Activated CD4-positive, alpha-beta T cell treated with anti-CD3 and anti-CD28 coated beads, Interleukin-2, Interleukin-6, amounts not matched to agents 100 ng/mL and 50 ng/mL, durations not matched to agents 16 hours and 8 hours (primary cell): ENCODE measurements at regions not wholly inside any gene's neighbourhood (a gene's known extent, or its start where the extent isn't known, plus 50 kb on each side); places are given as distances from the start of the nearest gene placed in this dataset.
A peak's percentile ranks its signal among the peaks of the same experiment; 100 is the strongest.
"Not testable (repeated sequence)": the region's sequence is repeated elsewhere in the genome, so short reads cannot be mapped to it uniquely, and the experiment has no call there.

ENCODE experiments used
- DNase-seq: peaks from one replicate; pipeline ENCODE4 v3.0.0-alpha.2; 2020

DNA sequence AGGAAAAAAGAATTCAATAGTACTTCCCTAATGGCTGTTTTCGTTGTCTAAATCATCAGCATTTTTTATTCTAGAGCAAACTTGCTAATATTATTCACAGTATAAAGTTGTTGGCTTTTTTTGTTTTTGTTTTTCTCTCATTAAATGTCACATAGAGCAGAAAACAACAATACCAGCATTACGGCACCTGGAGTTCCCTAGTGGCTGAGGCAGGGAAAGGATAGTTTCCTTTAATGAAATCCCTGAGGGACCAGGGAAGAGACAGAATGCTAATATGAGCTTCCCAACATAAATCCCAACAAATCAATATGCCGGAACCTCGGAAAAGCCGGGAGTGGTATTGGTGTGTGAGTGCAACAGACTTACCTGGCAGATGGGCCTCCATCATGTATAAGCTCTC is 235.2 kb upstream of the ASCC3 start:
- no peak for DNase-seq

DNA sequence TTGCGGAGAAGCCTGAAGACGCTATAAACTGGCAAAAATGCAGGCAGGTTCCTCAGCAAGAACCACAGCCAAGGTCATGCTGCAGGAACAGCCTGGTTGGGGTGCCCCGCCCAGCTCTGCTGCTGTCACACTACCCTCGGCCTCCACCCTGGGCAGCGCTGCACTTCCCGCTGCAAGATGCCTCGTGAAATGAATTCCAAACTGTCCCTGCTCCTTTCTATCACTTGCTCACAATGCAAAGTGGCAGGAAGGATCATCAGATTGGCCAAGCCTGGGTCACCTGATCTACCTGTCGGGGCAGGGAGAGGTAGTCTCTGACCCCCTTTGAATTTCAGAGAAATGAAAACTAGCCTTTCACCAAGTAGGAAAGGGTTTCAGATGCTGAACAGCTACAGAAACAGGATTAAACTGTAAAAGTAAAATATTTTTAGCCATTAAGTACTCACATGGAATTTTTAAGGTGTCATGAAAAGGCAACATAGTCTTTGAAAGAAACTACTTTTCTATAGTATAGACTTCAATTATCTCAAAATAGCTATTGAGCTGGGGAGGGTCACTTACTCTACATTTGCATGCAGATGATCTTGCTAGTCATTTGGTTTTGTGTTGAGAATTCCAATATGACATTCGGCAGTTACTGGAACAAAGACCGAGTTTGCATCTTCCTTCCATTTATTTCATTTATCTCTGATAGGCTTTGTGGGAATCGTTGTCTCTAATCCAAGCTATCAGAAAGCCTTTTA is 236.4 kb upstream of the ASCC3 start:
- DNase-seq = no peak

DNA sequence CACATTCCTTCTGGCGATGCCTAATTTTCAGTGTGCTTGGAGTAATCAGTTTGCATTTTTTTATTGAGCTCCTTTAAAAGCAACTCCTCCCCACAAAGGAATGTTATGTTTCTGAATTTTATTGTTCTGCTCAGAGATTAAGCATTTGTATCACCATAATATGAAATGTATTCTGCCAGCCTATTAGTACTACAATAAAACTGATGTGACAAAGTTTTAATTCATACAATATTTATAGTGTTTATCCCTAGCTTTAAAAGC is 236.9 kb upstream of the ASCC3 start:
- DNase-seq = no peak

DNA sequence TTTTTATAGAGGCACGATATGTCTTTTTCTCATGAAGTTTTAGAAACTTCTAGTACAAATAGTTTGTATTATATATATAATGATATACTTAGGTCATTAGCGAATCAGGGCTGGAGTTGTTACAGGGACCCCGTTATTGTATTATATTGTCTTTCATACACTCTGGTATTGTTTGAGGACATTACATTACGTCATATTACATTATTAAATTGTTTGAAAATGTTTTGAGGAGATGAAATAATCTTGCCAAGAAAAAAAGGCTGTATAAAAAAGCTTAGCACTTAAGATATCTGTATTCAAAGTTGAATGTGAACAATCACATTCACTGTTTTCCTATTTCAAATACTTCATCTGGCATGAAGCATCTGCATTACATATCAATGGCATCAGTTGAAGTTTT is 239.6 kb upstream of the ASCC3 start:
- no peak for DNase-seq

DNA sequence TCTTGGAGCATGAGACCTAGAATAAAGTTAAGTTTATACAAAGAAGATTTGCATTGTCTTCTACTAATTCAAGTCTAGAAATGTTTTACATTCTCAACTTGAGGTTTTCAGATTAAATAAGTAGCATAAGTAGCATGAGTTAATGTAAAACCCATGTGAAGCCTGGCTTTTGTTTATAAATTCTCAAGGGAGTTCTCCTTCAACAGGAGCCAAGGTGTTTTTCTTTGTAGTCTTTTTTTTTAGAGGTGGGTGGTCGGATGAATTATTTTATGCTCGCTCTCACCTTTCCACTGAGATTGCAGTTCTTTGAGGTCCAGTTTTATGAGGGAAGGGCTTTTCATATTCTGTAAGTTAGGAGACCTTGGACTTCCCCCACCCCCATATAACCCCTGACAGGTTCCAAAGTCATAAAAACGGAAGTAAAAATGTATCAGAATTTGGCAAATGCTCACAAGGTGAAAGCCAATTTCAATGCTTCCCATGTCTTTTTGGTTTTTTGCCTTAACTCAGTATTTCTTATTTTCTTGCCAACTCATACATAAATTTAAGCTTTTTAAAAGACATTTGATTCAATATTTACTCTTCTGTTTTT is 244.3 kb upstream of the ASCC3 start:
- DNase-seq = no peak

DNA sequence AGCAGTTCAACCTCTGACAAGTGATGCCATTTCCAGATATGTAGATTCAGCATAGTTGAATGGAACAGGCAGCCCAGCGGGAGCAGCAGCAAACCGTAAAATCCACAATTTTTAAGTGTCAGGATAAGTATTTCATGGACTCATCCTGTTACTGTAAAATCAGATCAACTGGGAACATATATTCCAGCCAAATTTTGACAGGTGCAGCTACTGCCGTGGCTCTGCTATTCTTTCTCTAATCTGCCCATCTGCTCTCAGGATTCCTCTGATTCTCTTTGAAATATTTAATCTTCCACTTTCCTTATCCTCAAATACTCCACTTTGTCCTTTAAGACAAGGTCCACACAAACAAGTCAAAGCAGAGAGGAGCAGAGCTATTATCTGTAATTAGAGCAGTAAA is 245.4 kb upstream of the ASCC3 start:
- no peak for DNase-seq

DNA sequence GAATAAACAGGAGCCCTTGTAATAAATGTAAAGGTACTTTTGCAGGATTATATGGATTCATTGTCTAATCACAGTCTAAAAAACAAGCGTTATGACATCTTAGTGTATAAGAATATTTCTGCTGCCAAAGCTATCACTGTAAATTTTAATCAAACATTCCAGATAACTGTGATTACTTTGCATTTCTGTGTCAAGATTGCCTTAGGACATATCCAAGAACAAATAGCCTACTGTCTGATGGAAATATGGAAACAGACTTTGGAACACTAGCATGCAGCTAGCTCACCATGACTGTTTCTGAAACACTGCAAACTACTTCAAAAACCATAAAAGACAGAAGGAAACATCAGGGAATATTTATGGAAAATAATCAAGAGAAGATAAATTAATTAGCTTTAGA is 248.7 kb upstream of the ASCC3 start:
- no peak for DNase-seq

DNA sequence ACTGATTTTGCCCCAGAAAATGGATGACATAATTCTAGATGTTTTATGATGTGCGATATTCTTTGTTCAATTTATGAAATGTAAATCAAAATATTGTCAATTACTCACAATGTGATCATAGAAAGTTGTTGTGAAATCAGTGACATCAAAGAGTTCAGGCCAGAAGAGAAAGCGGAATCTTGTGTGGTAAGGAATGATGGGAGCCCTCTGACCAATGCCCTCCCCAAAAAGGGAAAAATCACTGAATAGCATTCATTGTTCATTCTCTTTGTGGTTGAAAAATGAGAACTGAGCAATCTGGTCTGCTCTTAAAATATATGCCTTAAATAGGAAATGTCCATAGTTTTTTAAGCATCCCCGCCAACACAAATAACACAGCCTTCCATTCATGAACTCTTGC is 247.1 kb upstream of the GRIK2 start:
- no peak for DNase-seq

DNA sequence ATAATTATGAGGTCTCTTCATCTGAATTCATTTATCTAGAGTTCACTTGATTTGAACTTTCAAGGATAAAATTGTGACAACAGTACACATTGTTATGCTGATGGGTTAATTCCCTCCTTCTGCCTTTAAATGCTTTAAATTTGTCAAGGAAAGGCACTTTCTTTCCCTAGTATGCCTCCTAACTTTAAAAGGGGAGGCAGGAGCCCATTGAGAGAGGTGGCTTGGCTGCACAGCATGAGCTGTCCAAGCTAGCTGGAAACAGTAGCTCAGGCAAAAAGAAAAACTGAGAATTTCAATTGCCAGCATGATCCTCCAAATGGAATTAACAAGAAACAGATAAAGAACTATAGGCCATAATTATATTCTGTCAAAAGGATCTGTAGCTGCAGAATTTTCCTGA is 243.3 kb upstream of the GRIK2 start:
- no peak for DNase-seq

DNA sequence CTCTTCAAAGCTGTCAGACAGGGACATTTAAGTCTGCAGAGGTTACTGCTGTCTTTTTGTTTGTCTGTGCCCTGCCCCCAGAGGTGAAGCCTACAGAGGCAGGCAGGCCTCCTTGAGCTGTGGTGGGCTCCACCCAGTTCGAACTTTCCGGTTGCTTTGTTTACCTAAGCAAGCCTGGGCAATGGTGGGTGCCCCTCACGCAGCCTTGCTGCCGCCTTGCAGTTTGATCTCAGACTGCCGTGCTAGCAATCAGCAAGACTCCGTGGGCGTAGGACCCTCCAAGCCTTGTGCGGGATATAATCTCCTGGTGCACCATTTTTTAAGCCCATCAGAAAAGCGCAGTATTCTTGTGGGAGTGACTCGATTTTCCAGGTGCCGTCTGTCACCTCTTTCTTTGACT is 235.9 kb upstream of the GRIK2 start:
- DNase-seq = not testable (repeated sequence)

DNA sequence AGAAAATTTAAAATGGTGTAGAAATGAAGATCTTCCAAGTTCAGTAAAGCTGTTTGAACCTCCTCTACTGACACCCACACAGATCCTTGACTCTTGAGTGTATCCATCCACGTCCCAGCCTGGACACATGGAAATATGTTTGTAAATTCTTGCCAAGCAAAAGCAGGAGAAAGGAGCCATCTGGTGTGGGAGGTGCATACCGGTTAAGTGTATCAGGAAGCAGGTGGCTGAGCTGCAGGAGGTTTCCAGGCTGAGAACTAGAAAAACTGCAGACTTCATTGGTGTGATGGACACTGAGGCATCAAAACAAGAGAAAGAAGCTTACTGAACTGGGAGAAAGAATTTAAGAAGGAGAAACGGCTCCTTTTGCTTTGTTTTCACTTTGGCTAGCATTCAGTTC is 229.9 kb upstream of the GRIK2 start:
- DNase-seq = no peak

DNA sequence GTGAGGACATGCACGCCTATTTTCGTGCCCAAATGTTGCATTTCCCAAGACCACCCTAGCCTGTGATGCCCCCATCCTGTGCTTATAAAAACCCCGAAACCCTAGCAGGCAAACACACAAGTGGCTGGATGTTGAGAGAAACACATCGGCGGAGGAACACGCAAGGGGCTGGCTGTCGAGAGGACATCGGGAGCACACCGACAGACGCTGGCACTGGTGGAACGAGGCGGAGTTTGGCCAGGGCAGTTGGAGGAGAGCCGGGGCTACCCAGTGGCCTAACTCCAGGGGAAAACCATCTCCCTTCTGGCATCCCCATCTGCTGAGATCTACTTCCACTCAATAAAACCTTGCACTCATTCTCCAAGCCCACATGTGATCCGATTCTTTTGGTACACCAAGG is 225.9 kb upstream of the GRIK2 start:
- DNase-seq = no peak

DNA sequence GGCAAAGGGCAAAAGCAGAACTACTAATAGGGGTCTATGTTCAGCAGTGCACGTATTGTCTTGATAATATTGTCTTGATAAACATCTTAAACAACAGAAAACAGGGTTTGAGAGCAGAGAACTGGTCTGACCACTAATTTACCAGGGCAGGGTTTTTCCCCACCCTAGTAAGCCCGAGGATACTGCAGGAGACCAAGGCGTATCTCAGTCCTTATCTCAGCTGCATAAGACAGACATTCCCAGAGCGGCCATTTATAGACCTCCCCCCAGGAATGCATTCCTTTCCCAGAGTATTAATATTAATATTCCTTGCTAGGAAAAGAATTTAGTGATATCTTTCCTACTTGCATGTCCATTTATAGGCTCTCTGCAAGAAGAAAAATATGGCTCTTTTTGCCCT is 222.5 kb upstream of the GRIK2 start:
- DNase-seq = not testable (repeated sequence)

DNA sequence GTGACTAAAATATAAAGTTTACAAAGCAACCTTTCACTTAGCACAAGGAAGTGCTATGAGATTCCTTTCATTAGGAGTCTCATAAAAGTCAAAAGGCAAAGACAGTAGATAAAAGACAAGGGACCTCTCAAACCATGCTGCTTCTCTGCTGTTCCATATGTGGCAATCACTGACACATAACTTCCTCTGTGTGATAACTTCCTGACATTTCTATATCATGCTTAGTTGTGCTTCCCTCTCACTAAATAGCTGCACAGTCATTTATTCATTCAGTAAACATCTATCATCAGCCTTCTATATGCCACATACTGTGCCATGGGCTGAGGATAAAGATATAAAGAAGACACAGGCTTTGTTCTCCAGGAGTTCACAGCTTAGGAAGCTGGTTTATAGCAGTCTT is 214.8 kb upstream of the GRIK2 start:
- DNase-seq = no peak

DNA sequence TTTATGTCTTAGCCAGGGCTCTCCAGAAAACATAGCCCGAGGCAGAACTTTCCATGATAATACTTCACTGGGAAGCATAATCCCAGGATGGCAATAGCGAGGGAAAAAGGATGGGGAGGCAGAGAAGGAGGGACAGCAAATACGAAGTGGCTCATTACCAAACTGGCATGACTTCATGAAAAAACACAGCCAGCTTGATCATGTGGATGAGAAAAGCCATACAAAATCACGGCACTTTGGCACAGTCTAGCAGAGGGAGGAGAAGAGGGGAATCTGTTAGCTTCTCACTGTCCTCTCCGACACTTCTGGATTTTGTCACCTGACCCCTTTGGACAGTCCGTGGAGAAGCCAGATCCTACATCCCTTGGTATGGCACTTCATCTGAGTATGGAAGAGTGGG is 212.5 kb upstream of the GRIK2 start:
- no peak for DNase-seq

DNA sequence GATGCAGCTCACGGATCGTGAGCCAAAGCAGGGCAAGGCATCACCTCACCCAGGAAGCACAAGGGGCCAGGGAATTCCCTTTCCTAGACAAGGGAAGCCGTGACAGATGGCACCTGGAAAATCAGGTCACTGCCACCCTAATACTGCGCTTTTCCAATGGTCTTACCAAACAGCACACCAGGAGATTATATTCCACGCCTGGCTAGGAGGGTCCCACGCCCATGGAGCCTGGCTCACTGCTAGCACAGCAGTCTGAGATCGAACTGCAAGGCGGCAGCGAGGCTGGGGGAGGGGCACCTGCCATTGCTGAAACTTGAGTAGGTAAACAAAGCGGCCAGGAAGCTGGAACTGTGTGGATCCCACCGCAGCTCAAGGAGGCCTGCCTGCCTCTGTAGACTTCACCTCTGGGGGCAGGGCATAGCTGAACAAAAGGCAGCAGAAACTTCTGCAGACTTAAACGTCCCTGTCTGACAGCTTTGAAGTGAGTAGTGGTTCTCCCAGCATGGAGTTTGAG is 205.2 kb upstream of the GRIK2 start:
- not testable (repeated sequence) for DNase-seq

DNA sequence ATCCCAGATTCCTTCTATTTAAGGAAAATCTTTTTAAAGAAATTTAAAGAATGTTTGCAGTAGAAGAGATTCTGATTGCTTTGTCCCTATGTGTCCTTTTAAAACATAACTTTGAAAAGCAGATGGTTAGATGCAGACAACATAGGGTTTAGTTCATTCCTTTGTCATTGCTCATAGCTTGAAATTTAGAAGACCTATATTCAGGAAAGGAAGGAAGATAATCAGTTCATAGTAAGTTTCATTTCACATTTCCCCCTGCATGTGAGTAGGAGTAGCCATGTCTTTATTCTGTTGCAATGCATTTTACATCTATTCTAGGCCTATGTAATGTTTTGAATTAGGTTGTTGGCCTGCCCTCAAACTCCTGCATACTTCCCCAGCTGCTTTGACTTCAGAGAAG is 197.9 kb upstream of the GRIK2 start:
- no peak for DNase-seq

DNA sequence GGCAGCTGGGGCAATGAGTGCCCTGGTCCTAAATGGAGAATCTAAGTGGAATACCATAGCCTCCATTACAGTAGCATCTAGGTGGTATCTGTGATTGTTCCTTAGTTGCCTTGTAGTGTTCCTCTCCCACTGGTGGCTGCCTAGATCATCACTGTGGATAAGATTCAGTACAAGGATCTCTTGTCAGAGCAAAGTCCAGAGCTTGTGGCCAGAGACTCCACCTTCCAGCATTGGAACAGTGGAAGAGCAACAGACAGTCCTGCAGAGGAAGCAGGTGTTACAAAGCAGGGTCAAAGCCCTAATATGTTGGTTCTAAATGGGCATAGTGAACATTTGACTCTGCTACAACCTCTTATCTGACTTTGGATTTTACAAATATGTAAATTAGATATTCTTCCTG is 194.1 kb upstream of the GRIK2 start:
- no peak for DNase-seq

DNA sequence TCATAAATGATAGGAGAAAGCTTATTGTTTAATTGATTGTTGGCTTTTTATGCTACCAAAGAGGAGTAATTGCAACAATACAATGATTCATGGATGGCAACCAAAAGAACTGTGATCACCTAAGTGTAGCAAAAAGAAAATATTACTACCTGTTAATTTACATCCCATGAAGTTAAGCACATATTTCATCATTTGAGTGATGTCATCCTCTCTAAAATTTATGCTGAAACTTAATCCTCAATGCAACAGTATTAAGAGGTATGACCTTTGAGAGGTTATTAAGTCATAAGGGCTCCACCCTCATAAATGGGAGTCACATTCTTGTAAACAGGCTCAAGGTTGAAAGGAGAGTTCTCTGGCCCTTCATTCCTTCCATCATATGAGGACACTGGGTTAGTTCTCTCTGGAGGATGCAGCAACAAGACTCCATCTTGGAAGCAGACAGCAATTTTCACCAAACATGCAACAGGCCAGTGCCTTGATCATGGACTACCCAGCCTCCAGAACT is 190.6 kb upstream of the GRIK2 start:
- DNase-seq = no peak

DNA sequence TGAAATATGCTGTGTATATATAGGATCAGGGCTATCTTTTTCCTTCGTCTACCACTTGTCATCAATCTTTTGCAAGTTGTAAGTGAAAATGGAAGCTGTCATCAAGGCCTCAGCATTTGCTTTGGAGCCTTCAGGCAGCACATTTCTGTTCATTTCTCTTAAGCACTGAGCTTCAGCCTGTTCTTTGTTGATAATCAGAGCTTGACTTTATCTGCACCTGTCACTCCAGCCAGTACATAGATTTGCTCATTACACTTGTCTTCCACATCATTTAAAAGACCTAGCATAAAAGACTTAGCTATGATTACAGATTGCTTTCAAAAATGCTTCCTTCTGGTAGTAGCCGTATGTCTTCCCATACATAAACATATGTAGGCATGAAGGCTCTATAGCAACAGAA is 189.8 kb upstream of the GRIK2 start:
- no peak for DNase-seq

DNA sequence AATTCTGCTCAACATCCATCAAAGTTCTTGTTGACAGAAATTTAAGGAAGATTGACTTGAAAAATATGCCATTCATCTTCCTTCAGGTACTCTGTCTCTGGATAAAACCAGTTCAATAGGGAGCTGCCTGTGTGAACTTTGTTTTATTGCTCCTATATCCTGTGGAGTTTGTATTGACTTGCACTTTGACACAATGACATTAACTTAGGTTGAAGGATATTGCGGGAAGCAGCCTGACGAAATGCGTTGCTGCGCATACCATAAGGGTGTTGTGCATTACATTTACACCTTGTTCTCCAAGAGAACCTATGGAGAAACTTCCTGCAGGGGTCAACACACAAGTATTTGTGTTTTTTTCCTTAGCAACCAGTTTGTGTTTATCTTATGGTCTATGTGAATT is 185.4 kb upstream of the GRIK2 start:
- DNase-seq = no peak

DNA sequence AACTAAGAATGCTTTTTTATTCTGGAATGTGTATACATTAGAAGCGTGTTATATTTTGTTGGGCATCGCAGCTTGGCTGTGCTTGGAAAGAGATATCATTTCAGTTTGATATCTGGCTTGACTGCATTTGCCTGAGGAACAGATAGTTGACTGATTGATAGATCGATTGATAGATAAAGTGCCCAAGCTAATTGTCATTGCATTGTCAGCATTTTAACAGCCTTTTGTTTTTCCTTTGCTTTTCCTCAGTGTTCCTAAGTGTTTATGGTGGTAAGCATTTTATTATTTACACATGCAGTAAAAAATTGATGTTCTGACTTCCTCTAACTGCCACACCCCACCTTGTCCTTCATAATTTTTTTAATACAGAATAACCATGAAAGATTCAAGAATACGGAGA is 180.9 kb upstream of the GRIK2 start:
- DNase-seq = no peak

DNA sequence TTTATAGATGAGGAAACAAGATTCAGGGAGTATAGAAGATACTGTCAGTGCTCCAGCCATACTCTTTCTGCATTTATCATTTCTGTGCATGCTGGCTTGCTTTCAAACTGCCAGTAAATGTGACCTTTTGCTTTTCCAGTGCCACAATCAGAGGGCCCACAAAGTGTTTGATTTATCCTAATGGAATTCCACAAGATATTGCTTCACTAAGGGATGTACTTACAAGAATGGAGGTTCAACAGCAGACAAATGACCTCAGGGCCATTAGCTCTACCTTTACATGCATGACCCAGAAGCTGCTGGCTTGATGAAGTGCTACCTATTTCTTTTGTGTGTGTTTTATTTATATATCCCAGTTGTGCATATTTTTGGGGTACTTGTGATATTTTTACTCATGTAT is 171.5 kb upstream of the GRIK2 start:
- no peak for DNase-seq

DNA sequence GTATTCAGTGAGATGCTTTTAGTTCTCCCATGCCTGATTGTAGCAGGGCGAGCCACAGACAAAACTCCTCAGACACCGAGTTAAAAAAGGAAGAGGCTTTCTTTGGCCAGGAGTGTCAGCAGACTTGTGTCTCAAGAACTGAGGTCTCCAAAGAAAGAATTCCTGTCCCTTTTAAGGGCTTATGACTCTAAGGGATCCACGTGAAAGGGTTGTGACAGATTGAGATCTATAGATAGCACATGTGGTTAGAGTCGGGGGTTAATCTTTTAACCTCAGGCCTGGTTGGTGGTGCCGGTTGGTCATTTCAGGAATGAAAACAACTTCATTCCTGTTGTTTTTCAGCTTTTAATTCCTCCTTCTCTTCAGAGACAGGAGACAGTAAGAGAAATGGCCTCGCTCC is 168.8 kb upstream of the GRIK2 start:
- no peak for DNase-seq

DNA sequence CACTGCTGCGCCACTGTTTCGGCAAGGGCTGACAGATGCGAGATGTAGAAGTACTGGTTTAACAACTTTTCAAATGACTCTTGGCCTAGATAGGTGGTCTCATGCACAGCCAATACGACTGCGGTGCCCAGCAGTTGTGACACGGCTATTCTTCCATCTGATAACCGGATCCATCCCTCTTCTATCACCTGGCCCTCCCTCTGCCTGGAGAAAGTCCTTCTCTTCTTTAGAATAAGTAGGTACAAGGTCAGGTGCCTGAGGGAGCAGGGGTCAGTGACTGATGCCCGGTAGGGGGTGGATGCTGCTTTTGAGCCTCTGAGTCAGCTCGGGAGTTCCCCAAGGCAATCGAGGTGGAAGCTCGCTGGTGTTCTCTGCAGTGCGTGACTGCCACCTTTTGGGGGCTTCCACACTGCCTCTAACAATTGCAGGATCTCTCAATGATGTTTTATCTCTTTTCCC is 166.8 kb upstream of the GRIK2 start:
- DNase-seq = peak; percentile 5
